H1 (cell line): ENCODE measurements at regions not wholly inside any gene's neighbourhood (a gene's known extent, or its start where the extent isn't known, plus 50 kb on each side); places are given as distances from the start of the nearest gene placed in this dataset.

ENCODE experiments used
- CTCF ChIP-seq, 3 experiments: IDR thresholded peaks; 1 replicate in 2 of 3; 2 replicates in 1 of 3; pipeline versions ENCODE4 v1.5.1 to v1.6.1; 2011; ENCODE audit warnings: low read length in 3 of 3, mild to moderate bottlenecking in 3 of 3, inconsistent platforms in 2 of 3, low read depth in 1 of 3, moderate library complexity in 1 of 3; ENCODE audit not compliant: insufficient read depth in 1 of 3; ENCODE audit errors: control extremely low read depth in 1 of 3
- EZH2 ChIP-seq: fragments of 200-600 bp; sonication (generic); IDR thresholded peaks from 2 replicates; pipeline ENCODE4 v1.7.1; 2012; ENCODE audit warnings: low read depth, mild to moderate bottlenecking, moderate library complexity, low read length, inconsistent platforms; ENCODE audit not compliant: severe bottlenecking
- MAFK ChIP-seq: IDR thresholded peaks from 2 replicates; pipeline ENCODE4 v1.6.1; 2012; ENCODE audit warnings: low read depth, mild to moderate bottlenecking, improper control_type of control experiment, low read length
- YY1 ChIP-seq: IDR thresholded peaks from 2 replicates; pipeline ENCODE4 v1.6.1; 2011; ENCODE audit warnings: low read depth, mild to moderate bottlenecking, low read length
- ZNF274 ChIP-seq: IDR thresholded peaks from 2 replicates; pipeline ENCODE4 v1.7.0; 2012; ENCODE audit warnings: low read length, borderline replicate concordance; ENCODE audit errors: extremely low read depth

GRCh38 chr5:40447438-40447837 is 232.3 kb upstream of the PTGER4 start:
- no peak for TF ChIP-seq CTCF (IDR thresholded peaks at IDR 0.05; ENCODE audit: control extremely low read depth in 1 of 3, insufficient read depth in 1 of 3, low read depth in 1 of 3, low read length in 3 of 3)
- no peak for TF ChIP-seq ZNF274
- no peak for TF ChIP-seq YY1
- TF ChIP-seq MAFK: no peak
- TF ChIP-seq EZH2: no peak
